Hypothalamus (tissue), 51 donors: ENCODE measurements at regions not wholly inside any gene's neighbourhood (a gene's known extent, or its start where the extent isn't known, plus 50 kb on each side); places are given as distances from the start of the nearest gene placed in this dataset.

Experiments
- DNase-seq, 51 donors: peaks; one replicate each; lab custom pipeline; 2025; lab: John Stamatoyannopoulos, UW

DNA sequence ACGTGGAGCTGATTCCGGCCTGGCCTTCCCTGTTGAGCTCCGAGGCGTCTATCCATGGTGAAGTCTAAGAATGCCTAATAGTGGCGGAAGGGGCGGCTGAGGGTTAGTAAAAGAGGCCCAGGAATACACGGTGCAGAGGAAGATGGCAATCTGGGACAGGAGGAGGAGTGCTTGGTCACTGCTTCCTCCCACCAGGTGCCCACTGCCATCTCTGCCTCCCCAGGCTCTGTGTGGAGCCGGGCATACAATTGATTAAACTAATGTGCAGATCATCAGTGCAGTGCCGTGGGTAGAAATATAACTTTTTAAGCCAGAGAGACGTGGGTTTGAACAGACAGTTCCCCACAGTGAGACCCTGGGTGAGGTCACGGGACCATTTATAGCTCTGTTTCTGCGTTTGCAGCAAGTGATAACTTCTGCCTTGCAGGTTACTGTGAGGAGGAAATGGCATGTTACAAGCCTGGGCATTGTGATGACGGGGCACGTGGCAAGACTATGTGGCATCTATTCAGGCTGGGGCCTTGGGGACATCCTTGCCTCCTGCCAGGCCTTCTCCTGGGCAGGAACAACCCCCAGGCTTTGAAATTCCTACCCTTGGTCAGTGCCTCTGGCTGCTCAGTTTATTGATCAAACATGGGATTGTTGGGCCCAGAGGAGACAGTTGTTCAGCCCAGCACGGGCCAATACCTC, 204.9 kb downstream of the ASB1 start:
- DNase-seq = no peak

DNA sequence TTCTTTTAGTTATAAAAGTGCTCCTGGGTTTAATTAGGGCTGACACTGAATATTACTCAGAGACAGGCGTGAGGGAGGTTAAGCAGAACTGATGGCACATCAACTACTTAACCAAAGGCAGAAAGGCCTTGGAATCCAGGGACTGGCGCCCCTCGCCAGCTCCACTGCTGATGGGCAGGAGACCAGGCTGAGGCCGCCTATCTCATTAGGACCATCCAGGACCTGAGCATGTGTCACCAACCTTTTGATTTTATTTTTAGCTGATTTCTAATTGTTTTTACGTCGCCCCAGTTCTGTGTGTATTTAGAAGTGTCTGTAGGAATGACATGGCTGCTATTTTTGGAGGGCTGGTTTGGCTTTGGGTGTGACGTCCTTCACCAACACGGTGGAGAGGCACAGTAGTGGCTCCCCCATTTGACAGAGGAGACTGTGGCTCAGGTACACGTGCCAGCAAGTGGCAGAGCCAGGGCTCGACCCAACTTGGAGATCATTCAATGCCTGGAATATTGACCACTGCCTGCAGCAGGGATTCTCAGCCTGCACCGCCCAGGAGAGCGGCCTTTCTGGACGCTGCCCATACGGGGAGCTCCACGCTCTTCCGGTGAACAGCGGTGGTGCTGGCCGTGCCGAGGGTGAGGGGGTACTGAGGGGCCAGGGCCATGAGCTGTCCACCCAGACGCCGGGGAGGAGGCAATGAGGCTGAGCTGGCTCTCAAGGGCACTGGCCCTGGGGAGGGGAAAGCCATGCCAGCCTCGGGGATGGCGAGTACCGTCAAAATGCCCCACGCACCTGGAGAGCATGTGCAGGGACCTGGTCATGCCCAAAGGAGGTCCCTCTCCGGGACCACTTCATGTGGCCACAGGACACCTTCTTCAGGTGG, 205.7 kb downstream of the ASB1 start:
- no peak for DNase-seq

- DNase-seq = no peak
Observed at GRCh38 chr2:238633426-238634328, 206.9 kb downstream of the ASB1 start.

DNA sequence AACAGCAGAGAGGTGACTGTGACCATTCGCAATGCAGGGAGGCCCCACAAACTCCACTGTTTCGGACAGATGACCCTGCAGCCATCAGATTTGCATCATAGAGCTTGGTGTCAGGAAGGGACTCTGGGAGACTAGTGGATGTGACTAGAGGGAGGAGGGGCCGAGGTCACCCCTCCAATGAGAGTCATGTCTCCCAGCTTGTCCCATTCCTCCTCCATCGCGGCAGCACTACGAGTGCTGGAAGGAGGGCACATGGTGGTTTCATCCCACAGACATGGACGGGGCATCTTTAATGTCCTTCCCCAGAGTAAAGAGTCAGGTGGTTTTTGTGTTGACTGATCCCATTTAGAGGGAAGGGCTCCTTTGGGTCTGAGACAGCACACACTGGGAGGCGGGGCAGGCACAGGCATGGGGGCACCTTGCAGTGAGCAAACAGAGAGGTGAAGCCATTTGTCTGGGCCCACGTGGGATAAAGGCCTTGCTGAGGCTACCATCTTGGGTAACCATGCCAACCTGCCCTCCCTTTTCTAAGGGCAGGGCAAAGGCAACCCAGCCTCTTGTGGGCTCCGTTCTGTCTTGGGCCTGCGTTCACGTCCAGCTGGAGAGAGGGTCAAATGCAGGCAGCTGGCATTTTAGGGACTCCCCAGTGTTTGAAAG, 208.1 kb downstream of the ASB1 start:
- DNase-seq = no peak

- DNase-seq = no peak
Observed at GRCh38 chr2:238635647-238636051, 208.9 kb downstream of the ASB1 start.

DNA sequence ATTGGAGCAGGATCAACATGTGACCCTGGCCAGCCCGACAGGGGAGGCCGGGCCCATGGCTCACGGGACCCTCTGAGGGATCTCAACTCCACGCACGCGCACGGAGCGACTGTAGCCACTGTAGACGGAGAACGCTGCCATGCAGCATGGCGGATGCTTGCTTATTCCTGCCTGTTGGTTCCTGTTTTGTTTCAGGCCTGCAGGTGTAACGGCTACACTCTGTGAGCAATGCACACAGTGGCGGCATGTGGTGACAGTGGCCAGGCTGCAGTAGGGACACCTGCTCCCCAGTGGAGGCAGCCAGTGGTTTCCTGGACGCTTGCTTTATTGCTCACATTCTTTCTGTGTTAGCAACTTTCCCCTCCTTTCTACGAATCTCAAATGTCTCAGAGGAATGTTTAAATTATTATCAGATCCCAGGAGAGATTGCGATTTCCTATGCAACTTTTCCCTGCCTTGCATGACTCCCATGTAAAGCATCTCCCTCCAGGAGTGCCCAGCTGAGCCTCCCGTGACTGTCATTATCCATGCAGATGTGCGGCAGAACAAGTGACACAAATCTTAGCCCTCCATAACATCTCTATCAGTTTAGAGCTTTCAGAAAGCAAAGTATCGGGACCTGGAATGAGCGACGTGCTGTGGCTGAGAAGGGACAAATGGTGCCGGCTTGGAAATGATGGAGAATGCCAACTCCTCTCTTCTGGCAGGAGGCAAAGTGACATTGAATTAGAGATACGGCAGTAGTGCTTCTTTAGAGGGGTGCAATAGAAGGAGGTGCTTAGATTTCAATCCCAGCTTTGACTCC, 209.7 kb downstream of the ASB1 start:
- DNase-seq = no peak

GRCh38 chr2:238638100-238638981, 209.5 kb upstream of the TWIST2 start:
- DNase-seq = no peak

DNA sequence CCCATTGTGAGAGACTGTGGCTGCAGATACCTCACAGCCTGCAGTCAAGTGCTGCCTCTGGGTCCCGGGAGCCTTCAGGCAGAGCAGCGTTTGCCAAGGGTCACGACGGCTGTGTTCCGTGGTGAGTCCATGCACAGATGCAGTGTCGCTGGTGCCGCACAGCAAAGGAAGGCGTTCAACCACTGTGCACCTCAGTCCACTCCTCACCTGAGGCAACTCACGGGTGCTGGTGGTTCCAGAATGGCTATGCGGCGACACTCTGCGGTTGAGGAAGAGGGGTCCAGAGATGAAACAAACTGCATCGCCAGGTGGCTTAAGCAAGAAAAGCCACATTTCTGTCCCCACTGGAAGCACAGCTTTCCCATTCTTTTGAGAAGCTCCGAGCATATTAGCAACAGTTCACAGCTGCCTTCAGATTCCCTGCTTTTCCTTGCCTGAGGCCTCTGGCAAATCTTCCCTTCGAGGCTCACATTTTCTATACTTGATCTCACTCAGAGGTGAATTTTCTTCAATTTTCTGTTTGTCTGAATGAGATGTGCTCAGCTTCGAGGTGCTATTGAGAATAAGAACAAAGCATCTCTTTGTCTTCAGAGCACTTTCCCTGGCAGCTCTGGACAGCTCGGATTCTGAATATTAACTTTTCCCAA, 208.8 kb upstream of the TWIST2 start:
- DNase-seq = no peak

DNA sequence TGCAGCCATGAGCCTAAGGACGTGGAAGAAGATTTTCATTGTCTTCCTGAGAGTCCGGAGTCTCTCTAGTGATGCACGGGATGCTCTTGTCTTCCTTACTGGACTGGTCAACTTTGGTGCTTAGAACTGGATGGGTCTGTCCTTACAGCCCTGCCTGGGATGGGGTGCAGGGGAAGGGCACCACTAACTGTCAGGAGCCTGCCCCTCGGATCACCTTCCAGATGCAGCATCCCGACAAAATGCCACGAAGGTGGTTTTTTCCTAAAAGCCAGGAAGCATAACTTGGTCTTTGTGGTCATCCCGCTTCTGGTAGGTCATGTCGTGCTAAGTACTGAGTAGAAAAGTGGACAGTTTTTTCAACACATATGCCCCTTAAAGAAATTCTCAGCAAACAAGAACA, 207.4 kb upstream of the TWIST2 start:
- no peak for DNase-seq

DNA sequence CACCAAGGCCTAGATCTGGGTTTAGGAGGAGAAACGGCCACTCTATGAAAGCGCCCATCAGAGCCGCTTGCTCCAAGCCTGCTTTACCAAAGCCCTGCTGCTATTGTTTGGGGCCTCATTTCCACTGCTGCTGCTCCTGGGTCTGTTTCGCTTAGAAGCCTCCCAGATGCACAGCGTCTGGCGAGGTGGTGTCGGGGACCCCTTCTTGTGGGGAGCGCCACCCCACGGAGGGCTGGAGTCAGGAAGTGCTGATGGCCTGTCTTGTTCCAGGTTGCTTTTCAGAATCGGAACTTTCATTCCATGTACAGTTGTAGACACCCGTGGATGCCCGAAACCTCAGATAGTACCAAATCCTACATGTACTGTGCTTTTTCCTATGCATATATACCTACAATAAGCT, 204.9 kb upstream of the TWIST2 start:
- DNase-seq = no peak

GRCh38 chr2:238643400-238643907, 204.4 kb upstream of the TWIST2 start:
- DNase-seq = no peak

- no peak for DNase-seq
Observed at GRCh38 chr2:238644095-238645081, 203.5 kb upstream of the TWIST2 start.

DNA sequence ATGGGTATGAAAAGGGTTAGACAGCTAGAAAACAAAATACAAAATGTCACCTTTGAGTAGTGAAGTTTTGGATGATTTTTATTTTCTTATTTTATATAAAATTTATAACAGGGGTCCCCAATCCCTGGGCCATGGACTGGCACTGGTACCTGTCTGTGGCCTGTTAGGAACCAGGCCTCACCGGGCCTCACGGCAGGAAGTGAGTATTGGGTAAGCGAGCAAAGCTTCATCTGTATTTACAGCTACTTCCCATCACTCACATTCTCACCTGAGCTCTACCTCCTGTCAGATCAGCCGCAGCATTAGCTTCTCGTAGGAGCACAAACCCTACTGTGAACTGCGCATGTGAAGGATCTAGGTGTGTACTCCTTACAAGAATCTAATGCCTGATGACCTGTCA, 202.8 kb upstream of the TWIST2 start:
- no peak for DNase-seq

DNA sequence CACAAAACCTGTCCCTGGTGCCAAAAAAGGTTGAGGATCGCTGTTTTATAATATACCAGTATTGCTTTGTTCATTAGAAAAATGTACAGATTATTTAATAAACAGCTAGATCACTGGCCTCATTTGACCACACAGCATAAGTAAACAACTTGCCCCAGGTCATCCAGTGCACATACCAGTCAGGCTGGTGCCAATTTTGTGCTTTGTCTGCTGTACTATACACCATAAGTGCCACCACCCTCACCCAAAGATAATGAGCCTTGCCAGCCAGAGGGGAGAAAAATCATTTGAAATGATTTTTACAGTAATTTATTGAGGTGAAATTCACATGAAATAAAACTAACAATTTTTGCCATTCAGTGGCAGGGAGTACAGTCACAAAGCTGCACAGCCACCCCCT, 202.2 kb upstream of the TWIST2 start:
- DNase-seq = no peak

DNA sequence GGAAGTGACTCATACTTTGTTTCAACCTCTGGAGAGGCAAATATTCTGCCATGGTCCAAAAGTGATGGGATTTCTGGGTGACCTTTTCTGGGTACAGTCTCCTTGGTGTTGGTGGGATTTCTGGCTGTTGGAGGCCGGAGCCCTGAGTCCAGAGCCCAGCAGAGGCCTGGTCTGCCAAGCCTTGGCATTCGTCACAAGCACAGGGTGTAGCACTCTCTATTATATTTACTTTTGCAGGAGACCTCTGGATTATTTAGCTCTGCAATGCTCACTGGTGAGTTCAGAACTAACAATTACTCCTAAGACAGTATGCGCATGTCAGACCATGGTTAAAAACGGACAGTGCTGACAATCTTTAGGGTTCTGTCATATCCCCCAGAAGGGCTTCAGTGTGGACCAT, 201.6 kb upstream of the TWIST2 start:
- no peak for DNase-seq

GRCh38 chr2:238646803-238647202, 201.1 kb upstream of the TWIST2 start:
- no peak for DNase-seq

DNA sequence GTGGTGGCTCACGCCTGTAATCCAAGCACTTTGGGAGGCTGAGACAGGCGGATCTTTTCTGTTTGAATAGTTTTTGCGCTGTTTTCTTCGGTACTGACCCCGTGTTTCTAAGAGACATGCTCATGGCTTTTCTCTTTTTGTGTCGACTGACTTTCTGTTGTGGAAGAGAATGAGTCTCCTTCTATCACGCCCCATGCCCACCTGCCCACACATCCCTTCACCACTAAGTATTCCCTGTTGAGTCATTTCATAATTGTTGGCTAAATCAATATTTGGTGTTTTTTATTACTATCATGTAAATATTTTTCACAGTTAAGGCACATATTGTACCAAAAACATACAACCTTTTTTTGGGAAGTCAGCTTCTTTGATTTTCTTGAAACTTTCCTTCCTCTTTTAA, 198.8 kb upstream of the TWIST2 start:
- DNase-seq = no peak
